ENCODE measurements at regions not wholly inside any gene's neighbourhood (a gene's known extent, or its start where the extent isn't known, plus 50 kb on each side); places are given as distances from the start of the nearest gene placed in this dataset.

- no peak for TF ChIP-seq CTCF (IDR thresholded peaks at IDR 0.05; ENCODE audit: low read depth, low read length)
- no peak for TF ChIP-seq EZH2phosphoT487 (IDR thresholded peaks at IDR 0.05; ENCODE audit: low read depth)
These were observed 190.4 kb upstream of the PCDH10 start for GRCh38 chr4:132958457-132959263.

Data from OCI-LY3 (cell line).